ENCODE measurements at regions not wholly inside any gene's neighbourhood (a gene's known extent, or its start where the extent isn't known, plus 50 kb on each side); places are given as distances from the start of the nearest gene placed in this dataset.

DNA sequence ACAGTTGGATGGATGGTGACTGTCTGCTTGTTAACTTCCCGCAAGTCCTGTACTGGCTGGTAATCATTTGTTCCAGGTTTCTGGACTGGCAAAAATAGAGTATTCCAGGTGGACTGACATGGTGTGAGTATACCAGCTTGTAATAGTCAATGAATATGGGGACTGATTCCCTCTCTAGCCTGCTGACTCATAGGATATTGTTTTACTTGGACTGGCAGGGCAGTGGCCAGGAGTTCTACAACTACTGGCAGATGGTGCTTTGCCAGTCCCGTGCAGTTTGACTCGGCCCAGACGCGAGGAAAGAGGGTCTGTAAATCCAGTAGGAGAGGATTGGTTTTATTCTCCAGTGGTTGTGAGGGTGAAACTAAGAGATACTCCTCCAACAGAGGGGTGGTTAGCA is 78.0 kb downstream of the PRR15 start:
- POLR2A ChIA-PET = no interaction called here
- no peak for DNase-seq (ENCODE audit: low spot score)
- Mint-ChIP-seq H3K27me3 (ENCODE audit: low read depth) (no peaks in the 10 kb centered on the region), H3K9me3 (no peaks in the 10 kb centered on the region), H3K4me3 (no peak overlapping the region), H3K27ac (no peak overlapping the region), H3K4me1 (peaks cover 10% of the 10 kb centered on the region), H3K36me3 (no peaks in the 10 kb centered on the region)
- CTCF ChIA-PET = no interaction called here
- TF ChIP-seq, protein P1, sequence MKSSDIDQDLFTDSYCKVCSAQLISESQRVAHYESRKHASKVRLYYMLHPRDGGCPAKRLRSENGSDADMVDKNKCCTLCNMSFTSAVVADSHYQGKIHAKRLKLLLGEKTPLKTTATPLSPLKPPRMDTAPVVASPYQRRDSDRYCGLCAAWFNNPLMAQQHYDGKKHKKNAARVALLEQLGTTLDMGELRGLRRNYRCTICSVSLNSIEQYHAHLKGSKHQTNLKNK (CRISPR knock-in tag; IDR thresholded peaks at IDR 0.05) = no peak
- TF ChIP-seq, protein P2, sequence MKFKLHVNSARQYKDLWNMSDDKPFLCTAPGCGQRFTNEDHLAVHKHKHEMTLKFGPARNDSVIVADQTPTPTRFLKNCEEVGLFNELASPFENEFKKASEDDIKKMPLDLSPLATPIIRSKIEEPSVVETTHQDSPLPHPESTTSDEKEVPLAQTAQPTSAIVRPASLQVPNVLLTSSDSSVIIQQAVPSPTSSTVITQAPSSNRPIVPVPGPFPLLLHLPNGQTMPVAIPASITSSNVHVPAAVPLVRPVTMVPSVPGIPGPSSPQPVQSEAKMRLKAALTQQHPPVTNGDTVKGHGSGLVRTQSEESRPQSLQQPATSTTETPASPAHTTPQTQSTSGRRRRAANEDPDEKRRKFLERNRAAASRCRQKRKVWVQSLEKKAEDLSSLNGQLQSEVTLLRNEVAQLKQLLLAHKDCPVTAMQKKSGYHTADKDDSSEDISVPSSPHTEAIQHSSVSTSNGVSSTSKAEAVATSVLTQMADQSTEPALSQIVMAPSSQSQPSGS (CRISPR knock-in tag; IDR thresholded peaks at IDR 0.05; ENCODE audit: borderline replicate concordance, low read depth) = no peak
- TF ChIP-seq, protein P3, sequence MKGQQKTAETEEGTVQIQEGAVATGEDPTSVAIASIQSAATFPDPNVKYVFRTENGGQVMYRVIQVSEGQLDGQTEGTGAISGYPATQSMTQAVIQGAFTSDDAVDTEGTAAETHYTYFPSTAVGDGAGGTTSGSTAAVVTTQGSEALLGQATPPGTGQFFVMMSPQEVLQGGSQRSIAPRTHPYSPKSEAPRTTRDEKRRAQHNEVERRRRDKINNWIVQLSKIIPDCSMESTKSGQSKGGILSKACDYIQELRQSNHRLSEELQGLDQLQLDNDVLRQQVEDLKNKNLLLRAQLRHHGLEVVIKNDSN (CRISPR knock-in tag; IDR thresholded peaks at IDR 0.05) = no peak
- TF ChIP-seq, protein P4, sequence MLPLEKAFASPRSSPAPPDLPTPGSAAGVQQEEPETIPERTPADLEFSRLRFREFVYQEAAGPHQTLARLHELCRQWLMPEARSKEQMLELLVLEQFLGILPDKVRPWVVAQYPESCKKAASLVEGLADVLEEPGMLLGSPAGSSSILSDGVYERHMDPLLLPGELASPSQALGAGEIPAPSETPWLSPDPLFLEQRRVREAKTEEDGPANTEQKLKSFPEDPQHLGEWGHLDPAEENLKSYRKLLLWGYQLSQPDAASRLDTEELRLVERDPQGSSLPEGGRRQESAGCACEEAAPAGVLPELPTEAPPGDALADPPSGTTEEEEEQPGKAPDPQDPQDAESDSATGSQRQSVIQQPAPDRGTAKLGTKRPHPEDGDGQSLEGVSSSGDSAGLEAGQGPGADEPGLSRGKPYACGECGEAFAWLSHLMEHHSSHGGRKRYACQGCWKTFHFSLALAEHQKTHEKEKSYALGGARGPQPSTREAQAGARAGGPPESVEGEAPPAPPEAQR (CRISPR knock-in tag; IDR thresholded peaks at IDR 0.05) = no peak
- TF ChIP-seq, protein P5, sequence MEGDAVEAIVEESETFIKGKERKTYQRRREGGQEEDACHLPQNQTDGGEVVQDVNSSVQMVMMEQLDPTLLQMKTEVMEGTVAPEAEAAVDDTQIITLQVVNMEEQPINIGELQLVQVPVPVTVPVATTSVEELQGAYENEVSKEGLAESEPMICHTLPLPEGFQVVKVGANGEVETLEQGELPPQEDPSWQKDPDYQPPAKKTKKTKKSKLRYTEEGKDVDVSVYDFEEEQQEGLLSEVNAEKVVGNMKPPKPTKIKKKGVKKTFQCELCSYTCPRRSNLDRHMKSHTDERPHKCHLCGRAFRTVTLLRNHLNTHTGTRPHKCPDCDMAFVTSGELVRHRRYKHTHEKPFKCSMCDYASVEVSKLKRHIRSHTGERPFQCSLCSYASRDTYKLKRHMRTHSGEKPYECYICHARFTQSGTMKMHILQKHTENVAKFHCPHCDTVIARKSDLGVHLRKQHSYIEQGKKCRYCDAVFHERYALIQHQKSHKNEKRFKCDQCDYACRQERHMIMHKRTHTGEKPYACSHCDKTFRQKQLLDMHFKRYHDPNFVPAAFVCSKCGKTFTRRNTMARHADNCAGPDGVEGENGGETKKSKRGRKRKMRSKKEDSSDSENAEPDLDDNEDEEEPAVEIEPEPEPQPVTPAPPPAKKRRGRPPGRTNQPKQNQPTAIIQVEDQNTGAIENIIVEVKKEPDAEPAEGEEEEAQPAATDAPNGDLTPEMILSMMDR (IDR thresholded peaks at IDR 0.05) = no peak
- TF ChIP-seq TEAD4 (CRISPR knock-in tag; IDR thresholded peaks at IDR 0.05) = no peak
- TF ChIP-seq ZNF416 (CRISPR knock-in tag; IDR thresholded peaks at IDR 0.05) = no peak
- TF ChIP-seq, protein P6, sequence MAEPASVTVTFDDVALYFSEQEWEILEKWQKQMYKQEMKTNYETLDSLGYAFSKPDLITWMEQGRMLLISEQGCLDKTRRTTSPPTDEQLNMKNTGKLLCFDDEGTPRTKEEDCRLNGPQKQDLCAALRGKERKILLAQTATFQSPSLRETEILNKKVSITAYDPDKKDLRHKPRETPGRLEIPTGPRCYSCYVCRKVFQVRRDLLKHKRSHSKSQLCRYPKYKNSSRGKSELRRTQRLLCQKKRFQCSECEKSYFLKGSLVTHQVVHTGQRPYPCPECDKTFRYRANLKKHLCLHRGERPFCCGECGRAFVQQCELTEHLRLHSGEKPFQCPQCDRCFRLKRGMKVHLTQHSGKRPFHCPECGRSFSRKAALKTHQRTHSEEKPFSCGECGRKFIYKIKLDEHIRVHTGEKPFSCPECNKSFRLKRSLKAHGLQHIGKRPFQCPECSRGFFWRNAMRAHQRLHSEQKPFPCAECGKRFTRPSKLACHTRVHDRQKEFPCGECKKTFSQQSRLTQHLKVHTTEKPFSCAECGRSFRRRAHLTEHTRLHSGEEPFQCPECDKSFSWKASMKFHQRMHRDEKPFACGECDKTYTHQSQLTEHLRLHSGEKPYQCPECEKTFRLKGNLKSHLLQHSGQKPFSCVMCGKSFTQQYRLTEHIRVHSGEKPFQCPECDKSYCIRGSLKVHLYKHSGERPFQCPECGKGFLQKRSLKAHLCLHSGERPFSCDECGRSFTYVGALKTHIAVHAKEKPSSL (CRISPR knock-in tag; conservative IDR thresholded peaks at IDR 0.05) = no peak
- TF ChIP-seq HMGA2 (CRISPR knock-in tag; IDR thresholded peaks at IDR 0.05) = no peak
- no peak for ATAC-seq

DNA sequence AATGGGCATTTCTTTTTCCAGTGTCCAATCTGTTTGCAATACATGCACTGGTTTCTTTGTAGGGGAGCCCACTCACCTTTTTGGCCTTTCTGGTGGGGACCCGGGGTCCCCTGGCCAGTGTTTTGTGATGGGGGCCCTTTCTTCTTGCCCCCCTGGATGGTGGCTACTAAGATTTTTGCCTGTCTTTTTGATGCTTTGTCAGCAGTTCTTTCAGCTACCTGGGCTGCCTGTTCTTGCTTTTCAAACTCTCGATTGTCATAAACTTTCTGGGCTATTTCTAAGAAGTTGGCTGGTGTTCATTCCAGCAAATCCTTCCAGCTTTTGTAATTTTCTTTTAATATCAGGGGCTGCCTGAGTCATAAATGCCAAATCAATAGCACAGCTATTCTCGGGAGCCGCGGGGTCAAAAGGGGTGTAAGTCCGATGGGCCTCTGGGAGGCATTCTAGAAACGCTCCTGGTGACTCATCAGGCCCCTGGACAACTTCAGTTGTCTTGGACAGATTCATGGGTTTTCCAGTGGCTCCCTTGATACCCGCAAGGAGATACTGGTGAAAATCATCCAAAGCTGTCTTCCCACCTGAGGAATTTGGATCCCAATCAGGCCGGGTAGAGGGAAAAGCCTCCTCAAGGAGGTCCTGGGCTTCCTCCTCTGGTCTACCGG is 79.0 kb downstream of the PRR15 start:
- no peak for DNase-seq (ENCODE audit: low spot score)
- POLR2A ChIA-PET = no interaction called here
- H3K4me1 Mint-ChIP-seq = peaks cover 10% of the 10 kb centered on the region
- H3K36me3 Mint-ChIP-seq = no peaks in the 10 kb centered on the region
- no peaks in the 10 kb centered on the region for H3K27me3 Mint-ChIP-seq (ENCODE audit: low read depth)
- no peak overlapping the region for H3K27ac Mint-ChIP-seq
- CTCF ChIA-PET = no interaction called here
- ATAC-seq = no peak
- H3K4me3 Mint-ChIP-seq = no peak overlapping the region
- H3K9me3 Mint-ChIP-seq = no peaks in the 10 kb centered on the region
- TF ChIP-seq, protein P7, sequence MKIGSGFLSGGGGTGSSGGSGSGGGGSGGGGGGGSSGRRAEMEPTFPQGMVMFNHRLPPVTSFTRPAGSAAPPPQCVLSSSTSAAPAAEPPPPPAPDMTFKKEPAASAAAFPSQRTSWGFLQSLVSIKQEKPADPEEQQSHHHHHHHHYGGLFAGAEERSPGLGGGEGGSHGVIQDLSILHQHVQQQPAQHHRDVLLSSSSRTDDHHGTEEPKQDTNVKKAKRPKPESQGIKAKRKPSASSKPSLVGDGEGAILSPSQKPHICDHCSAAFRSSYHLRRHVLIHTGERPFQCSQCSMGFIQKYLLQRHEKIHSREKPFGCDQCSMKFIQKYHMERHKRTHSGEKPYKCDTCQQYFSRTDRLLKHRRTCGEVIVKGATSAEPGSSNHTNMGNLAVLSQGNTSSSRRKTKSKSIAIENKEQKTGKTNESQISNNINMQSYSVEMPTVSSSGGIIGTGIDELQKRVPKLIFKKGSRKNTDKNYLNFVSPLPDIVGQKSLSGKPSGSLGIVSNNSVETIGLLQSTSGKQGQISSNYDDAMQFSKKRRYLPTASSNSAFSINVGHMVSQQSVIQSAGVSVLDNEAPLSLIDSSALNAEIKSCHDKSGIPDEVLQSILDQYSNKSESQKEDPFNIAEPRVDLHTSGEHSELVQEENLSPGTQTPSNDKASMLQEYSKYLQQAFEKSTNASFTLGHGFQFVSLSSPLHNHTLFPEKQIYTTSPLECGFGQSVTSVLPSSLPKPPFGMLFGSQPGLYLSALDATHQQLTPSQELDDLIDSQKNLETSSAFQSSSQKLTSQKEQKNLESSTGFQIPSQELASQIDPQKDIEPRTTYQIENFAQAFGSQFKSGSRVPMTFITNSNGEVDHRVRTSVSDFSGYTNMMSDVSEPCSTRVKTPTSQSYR (CRISPR knock-in tag; IDR thresholded peaks at IDR 0.05) = no peak
- no peak for TF ChIP-seq CBFB (CRISPR knock-in tag; IDR thresholded peaks at IDR 0.05; ENCODE audit: low read depth)
- TF ChIP-seq, protein P8, sequence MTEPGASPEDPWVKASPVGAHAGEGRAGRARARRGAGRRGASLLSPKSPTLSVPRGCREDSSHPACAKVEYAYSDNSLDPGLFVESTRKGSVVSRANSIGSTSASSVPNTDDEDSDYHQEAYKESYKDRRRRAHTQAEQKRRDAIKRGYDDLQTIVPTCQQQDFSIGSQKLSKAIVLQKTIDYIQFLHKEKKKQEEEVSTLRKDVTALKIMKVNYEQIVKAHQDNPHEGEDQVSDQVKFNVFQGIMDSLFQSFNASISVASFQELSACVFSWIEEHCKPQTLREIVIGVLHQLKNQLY (CRISPR knock-in tag; IDR thresholded peaks at IDR 0.05) = no peak
- TF ChIP-seq ZNF263 (CRISPR knock-in tag; IDR thresholded peaks at IDR 0.05; ENCODE audit: low read depth) = no peak
- no peak for TF ChIP-seq JUN (CRISPR knock-in tag; IDR thresholded peaks at IDR 0.05)
- TF ChIP-seq ZNF232 (CRISPR knock-in tag; IDR thresholded peaks at IDR 0.05) = no peak
- TF ChIP-seq, protein P9, sequence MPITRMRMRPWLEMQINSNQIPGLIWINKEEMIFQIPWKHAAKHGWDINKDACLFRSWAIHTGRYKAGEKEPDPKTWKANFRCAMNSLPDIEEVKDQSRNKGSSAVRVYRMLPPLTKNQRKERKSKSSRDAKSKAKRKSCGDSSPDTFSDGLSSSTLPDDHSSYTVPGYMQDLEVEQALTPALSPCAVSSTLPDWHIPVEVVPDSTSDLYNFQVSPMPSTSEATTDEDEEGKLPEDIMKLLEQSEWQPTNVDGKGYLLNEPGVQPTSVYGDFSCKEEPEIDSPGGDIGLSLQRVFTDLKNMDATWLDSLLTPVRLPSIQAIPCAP (CRISPR knock-in tag; IDR thresholded peaks at IDR 0.05) = no peak
- TF ChIP-seq TP53 (CRISPR knock-in tag; IDR thresholded peaks at IDR 0.05) = no peak
- no peak for TF ChIP-seq ZNF671 (CRISPR knock-in tag; IDR thresholded peaks at IDR 0.05)
- TF ChIP-seq, protein P10, sequence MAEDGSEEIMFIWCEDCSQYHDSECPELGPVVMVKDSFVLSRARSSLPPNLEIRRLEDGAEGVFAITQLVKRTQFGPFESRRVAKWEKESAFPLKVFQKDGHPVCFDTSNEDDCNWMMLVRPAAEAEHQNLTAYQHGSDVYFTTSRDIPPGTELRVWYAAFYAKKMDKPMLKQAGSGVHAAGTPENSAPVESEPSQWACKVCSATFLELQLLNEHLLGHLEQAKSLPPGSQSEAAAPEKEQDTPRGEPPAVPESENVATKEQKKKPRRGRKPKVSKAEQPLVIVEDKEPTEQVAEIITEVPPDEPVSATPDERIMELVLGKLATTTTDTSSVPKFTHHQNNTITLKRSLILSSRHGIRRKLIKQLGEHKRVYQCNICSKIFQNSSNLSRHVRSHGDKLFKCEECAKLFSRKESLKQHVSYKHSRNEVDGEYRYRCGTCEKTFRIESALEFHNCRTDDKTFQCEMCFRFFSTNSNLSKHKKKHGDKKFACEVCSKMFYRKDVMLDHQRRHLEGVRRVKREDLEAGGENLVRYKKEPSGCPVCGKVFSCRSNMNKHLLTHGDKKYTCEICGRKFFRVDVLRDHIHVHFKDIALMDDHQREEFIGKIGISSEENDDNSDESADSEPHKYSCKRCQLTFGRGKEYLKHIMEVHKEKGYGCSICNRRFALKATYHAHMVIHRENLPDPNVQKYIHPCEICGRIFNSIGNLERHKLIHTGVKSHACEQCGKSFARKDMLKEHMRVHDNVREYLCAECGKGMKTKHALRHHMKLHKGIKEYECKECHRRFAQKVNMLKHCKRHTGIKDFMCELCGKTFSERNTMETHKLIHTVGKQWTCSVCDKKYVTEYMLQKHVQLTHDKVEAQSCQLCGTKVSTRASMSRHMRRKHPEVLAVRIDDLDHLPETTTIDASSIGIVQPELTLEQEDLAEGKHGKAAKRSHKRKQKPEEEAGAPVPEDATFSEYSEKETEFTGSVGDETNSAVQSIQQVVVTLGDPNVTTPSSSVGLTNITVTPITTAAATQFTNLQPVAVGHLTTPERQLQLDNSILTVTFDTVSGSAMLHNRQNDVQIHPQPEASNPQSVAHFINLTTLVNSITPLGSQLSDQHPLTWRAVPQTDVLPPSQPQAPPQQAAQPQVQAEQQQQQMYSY (CRISPR knock-in tag; IDR thresholded peaks at IDR 0.05) = no peak
